Osteoblast (primary cell): ENCODE measurements at regions not wholly inside any gene's neighbourhood (a gene's known extent, or its start where the extent isn't known, plus 50 kb on each side); places are given as distances from the start of the nearest gene placed in this dataset.
A peak's percentile ranks its signal among the peaks of the same experiment; 100 is the strongest.

Experiments used
- DNase-seq: peaks from one replicate; pipeline ENCODE4 v3.0.0; 2011; ENCODE audit warnings: low spot score, mixed read lengths; ENCODE audit not compliant: insufficient read length; ENCODE audit errors: missing footprints
- H2AFZ ChIP-seq: 2 replicates; pipeline ENCODE4 v1.6.0; 2011; ENCODE audit warnings: mild to moderate bottlenecking, low read length
- H3K27ac ChIP-seq: 2 replicates; pipeline ENCODE4 v1.5.1; 2011; ENCODE audit warnings: mild to moderate bottlenecking, low read depth, low read length, moderate library complexity
- H3K27me3 ChIP-seq: 2 replicates; pipeline ENCODE4 v1.6.0; 2012; ENCODE audit warnings: mild to moderate bottlenecking, control low read depth, inconsistent platforms, low read length, moderate library complexity; ENCODE audit not compliant: insufficient read depth
- H3K36me3 ChIP-seq: 2 replicates; pipeline ENCODE4 v1.5.1; 2011; ENCODE audit warnings: mild to moderate bottlenecking, low read length, control low read depth, moderate library complexity; ENCODE audit not compliant: insufficient read depth
- H3K4me1 ChIP-seq: 2 replicates; pipeline ENCODE4 v1.5.1; 2011; ENCODE audit warnings: mild to moderate bottlenecking, low read length, control low read depth, moderate library complexity; ENCODE audit not compliant: insufficient read depth
- H3K4me2 ChIP-seq: 2 replicates; pipeline ENCODE4 v1.6.0; 2011; ENCODE audit warnings: mild to moderate bottlenecking, low read length; ENCODE audit not compliant: insufficient read depth
- H3K4me3 ChIP-seq: fragments of 200-600 bp; sonication (generic); 3 replicates; pipeline ENCODE4 v1.5.1; 2012; ENCODE audit warnings: mild to moderate bottlenecking, low read length, inconsistent platforms; ENCODE audit not compliant: insufficient read depth
- H3K79me2 ChIP-seq: 2 replicates; pipeline ENCODE4 v1.6.0; 2012; ENCODE audit warnings: mild to moderate bottlenecking, low read length, control low read depth, inconsistent platforms; ENCODE audit not compliant: insufficient read depth
- H3K9me3 ChIP-seq: 2 replicates; pipeline ENCODE4 v1.5.1; 2011; ENCODE audit warnings: low read depth, low read length, control low read depth
- H4K20me1 ChIP-seq: 2 replicates; pipeline ENCODE4 v1.6.0; 2012; ENCODE audit warnings: mild to moderate bottlenecking, low read length, control low read depth; ENCODE audit not compliant: insufficient read depth
- CTCF ChIP-seq: IDR thresholded peaks from 2 replicates; pipeline ENCODE4 v1.5.1; 2011; ENCODE audit warnings: mild to moderate bottlenecking, low read depth, low read length, moderate library complexity; ENCODE audit errors: extremely low read depth

GRCh38 chr14:101707863-101708620 is 53.5 kb upstream of the PPP2R5C start:
- Histone ChIP-seq H3K4me3 (no peak overlapping the region), H2AFZ (no peak overlapping the region), H3K27me3 (peaks cover 29% of the 10 kb centered on the region), H3K36me3 (no peaks in the 10 kb centered on the region), H3K9me3 (no peaks in the 10 kb centered on the region), H3K27ac (no peak overlapping the region), H4K20me1 (no peaks in the 10 kb centered on the region), H3K4me2 (peak overlapping the region; percentile 51), H3K79me2 (no peaks in the 10 kb centered on the region), H3K4me1 (peaks cover 3% of the 10 kb centered on the region)
- no peak for TF ChIP-seq CTCF
- no peak for DNase-seq

- no peak for TF ChIP-seq CTCF
- H4K20me1 ChIP-seq, result no peaks in the 10 kb centered on the region
- H3K27ac ChIP-seq, result no peak overlapping the region
- H3K36me3 ChIP-seq, result no peaks in the 10 kb centered on the region
- H2AFZ ChIP-seq, result no peak overlapping the region
- H3K4me2 ChIP-seq, result no peak overlapping the region
- peak; percentile 56 for DNase-seq
- H3K4me1 ChIP-seq, result peaks cover 3% of the 10 kb centered on the region
- peaks cover 22% of the 10 kb centered on the region for H3K27me3 ChIP-seq
- H3K79me2 ChIP-seq, result no peaks in the 10 kb centered on the region
- peaks cover under 1% of the 10 kb centered on the region for H3K9me3 ChIP-seq
- no peak overlapping the region for H3K4me3 ChIP-seq
Measured at GRCh38 chr14:101708853-101709532, 52.5 kb upstream of the PPP2R5C start.

GRCh38 chr14:101709533-101709881 is 52.0 kb upstream of the PPP2R5C start:
- Histone ChIP-seq H2AFZ (no peak overlapping the region), H3K4me2 (no peak overlapping the region), H3K27me3 (peaks cover 17% of the 10 kb centered on the region), H4K20me1 (no peaks in the 10 kb centered on the region), H3K4me3 (no peak overlapping the region), H3K4me1 (peaks cover 3% of the 10 kb centered on the region), H3K79me2 (no peaks in the 10 kb centered on the region), H3K27ac (no peak overlapping the region), H3K36me3 (no peaks in the 10 kb centered on the region), H3K9me3 (peaks cover 5% of the 10 kb centered on the region)
- DNase-seq, result no peak
- TF ChIP-seq CTCF, result no peak
